Activated CD8-positive, alpha-beta T cell treated with anti-CD3 and anti-CD28 coated beads for 36 hours (primary cell): ENCODE measurements at regions not wholly inside any gene's neighbourhood (a gene's known extent, or its start where the extent isn't known, plus 50 kb on each side); places are given as distances from the start of the nearest gene placed in this dataset.

ENCODE experiments used
- ATAC-seq: fragments of 200-7000 bp; cut with Tn5 transposase; one replicate; pipeline ENCODE4 v1.10.0; 2021; ENCODE audit warnings: mild to moderate bottlenecking, moderate library complexity
- CTCF ChIA-PET: fragments of 350-600 bp; sonication (Branson Sonifier 250); formaldehyde crosslinking; loops from one replicate; lab custom pipeline; 2021; ENCODE audit warnings: antibody characterized with exemption; lab: Charles Lee
- POLR2A ChIA-PET: fragments of 350-600 bp; sonication (Branson Sonifier 250); formaldehyde crosslinking; loops from one replicate; lab custom pipeline; 2021; ENCODE audit warnings: antibody characterized with exemption; lab: Charles Lee
- DNase-seq: peaks from one replicate; pipeline ENCODE4 v3.0.0-alpha.2; 2020
- H3K27ac Mint-ChIP-seq: one replicate; pipeline ENCODE4 v1.8.0; 2021; ENCODE audit warnings: mild to moderate bottlenecking, mixed read lengths
- H3K27me3 Mint-ChIP-seq: one replicate; pipeline ENCODE4 v1.8.0; 2021; ENCODE audit warnings: mixed read lengths
- H3K36me3 Mint-ChIP-seq: one replicate; pipeline ENCODE4 v1.8.0; 2021; ENCODE audit warnings: low read depth, mixed read lengths
- H3K4me1 Mint-ChIP-seq: one replicate; pipeline ENCODE4 v1.8.0; 2021; ENCODE audit warnings: low read depth, mixed read lengths
- H3K4me3 Mint-ChIP-seq: one replicate; pipeline ENCODE4 v1.8.0; 2021; ENCODE audit warnings: mild to moderate bottlenecking, moderate library complexity, mixed read lengths
- H3K9me3 Mint-ChIP-seq: one replicate; pipeline ENCODE4 v1.8.0; 2021; ENCODE audit warnings: mixed read lengths
- intact Hi-C: fragments of 100-400 bp; cut with micrococcal nuclease; formaldehyde crosslinking; loops from one replicate; pipeline ENCODE4 v1.10.0; 2022
- TF ChIP-seq, protein P1 (sequence below): fragments of 200-600 bp; IDR thresholded peaks from one replicate; pipeline ENCODE4 v1.8.0; 2022; ENCODE audit warnings: antibody characterized with exemption, mild to moderate bottlenecking

GRCh38 chr6:81929828-81930227 is 177.3 kb upstream of the TENT5A start:
- no peaks in the 10 kb centered on the region for H3K36me3 Mint-ChIP-seq
- DNase-seq (no peak), ATAC-seq (no peak)
- intact Hi-C loops, result no loop called here
- no peaks in the 10 kb centered on the region for H3K4me1 Mint-ChIP-seq
- TF ChIP-seq, protein P1, sequence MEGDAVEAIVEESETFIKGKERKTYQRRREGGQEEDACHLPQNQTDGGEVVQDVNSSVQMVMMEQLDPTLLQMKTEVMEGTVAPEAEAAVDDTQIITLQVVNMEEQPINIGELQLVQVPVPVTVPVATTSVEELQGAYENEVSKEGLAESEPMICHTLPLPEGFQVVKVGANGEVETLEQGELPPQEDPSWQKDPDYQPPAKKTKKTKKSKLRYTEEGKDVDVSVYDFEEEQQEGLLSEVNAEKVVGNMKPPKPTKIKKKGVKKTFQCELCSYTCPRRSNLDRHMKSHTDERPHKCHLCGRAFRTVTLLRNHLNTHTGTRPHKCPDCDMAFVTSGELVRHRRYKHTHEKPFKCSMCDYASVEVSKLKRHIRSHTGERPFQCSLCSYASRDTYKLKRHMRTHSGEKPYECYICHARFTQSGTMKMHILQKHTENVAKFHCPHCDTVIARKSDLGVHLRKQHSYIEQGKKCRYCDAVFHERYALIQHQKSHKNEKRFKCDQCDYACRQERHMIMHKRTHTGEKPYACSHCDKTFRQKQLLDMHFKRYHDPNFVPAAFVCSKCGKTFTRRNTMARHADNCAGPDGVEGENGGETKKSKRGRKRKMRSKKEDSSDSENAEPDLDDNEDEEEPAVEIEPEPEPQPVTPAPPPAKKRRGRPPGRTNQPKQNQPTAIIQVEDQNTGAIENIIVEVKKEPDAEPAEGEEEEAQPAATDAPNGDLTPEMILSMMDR, result no peak
- POLR2A ChIA-PET, result no interaction called here
- H3K4me3 Mint-ChIP-seq, result no peak overlapping the region
- no peak overlapping the region for H3K27ac Mint-ChIP-seq
- H3K27me3 Mint-ChIP-seq, result no peaks in the 10 kb centered on the region
- H3K9me3 Mint-ChIP-seq, result no peaks in the 10 kb centered on the region
- CTCF ChIA-PET, result no interaction called here

DNA sequence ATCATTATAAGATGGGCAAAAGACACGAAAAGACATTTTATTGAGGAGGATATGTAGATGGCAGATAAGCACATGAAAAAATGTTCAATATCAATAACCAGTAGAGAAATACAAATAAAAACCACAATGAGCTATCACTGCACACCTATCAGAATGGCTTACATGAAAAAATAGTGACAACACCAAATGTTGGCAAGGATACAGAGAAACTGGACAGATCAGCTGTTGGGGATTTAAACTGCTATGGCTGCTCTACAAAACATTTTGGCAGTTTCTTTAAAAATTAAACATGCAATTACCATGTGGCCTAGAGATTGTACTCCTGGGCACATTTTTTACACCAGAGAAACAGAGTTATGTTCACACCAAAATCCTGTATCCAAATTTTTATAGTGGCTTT is 172.7 kb upstream of the TENT5A start:
- ATAC-seq, result no peak
- DNase-seq, result no peak
- POLR2A ChIA-PET, result no interaction called here
- intact Hi-C loops, result no loop called here
- H3K9me3 Mint-ChIP-seq, result no peaks in the 10 kb centered on the region
- H3K4me3 Mint-ChIP-seq, result no peak overlapping the region
- H3K4me1 Mint-ChIP-seq, result no peaks in the 10 kb centered on the region
- H3K36me3 Mint-ChIP-seq, result no peaks in the 10 kb centered on the region
- H3K27ac Mint-ChIP-seq, result no peak overlapping the region
- CTCF ChIA-PET, result no interaction called here
- TF ChIP-seq, protein P1, result no peak
- H3K27me3 Mint-ChIP-seq, result no peaks in the 10 kb centered on the region

DNA sequence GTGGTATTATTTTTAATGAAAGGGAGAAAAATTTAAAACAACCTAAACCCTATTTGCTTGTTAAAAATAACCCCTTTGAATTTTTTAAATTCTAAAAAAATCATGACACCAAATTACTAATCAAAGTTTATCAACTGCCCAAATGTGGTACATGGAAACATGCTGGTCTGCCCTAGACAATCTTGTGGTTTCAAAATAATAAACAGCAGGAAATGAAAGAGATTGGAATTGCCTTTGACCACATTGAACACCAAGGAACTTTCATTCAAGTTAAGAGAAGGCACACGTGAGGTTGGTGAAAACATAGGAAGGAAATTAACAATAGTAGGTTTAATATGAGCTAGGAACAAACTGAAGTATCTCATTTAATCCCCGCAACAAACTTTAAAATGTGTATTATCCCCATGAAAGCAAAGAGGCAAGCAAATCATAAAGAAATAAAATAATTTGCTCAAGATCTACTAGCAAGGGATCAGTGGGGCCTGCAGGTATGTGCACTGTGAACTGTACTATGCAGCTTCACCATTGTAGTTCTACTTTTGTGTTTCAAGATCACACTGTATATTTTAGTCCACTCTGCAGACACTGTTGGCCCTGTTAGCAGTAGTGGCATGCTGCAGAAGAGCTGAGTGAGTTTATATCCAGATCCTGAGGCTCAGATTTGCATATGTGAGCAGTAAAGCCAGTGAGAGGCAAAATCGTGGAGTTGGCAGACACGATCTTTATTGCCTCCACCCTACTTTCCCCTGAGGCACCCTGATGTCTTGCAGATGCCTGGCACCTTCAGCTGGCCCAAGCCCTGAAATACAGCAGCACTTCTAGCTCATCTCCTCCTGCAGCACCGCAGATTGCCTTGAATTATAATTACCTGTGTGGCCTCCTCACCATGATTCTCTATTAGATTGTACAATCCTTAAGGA is 157.8 kb upstream of the TENT5A start:
- DNase-seq (no peak), ATAC-seq (no peak)
- Mint-ChIP-seq H3K27ac (no peak overlapping the region), H3K36me3 (no peaks in the 10 kb centered on the region), H3K4me1 (no peaks in the 10 kb centered on the region), H3K27me3 (no peaks in the 10 kb centered on the region), H3K9me3 (no peaks in the 10 kb centered on the region), H3K4me3 (no peak overlapping the region)
- ChIA-PET CTCF (no interaction called here), POLR2A (interaction anchor here (0.7 kb wide), 1 partner anchor 1681 kb away, joined by 3 read pairs; no protein-coding TSS in a partner anchor)
- TF ChIP-seq, protein P1, result no peak
- intact Hi-C loops, result no loop called here

DNA sequence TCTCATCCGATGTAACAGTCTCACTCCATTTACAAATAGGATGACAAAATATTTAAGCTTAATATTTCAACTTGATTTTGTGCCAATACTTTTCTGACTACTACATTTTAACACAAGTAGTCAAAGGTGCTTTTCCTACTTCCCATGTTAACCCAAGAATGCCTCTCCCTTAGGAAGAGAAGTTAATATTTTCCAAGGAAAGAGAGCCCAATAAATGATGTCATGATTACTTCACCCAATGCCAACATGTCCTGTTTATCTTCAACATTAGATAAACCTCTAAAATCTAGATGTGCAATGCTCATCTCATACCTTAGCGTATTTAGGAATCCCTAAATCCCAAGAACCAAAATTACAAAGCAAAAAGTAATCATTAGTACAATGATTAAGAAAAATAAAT is 156.7 kb upstream of the TENT5A start:
- Mint-ChIP-seq H3K4me1 (no peaks in the 10 kb centered on the region), H3K36me3 (no peaks in the 10 kb centered on the region), H3K9me3 (no peaks in the 10 kb centered on the region), H3K4me3 (no peak overlapping the region), H3K27ac (no peak overlapping the region), H3K27me3 (no peaks in the 10 kb centered on the region)
- ATAC-seq (no peak), DNase-seq (no peak)
- intact Hi-C loops, result no loop called here
- ChIA-PET POLR2A (no interaction called here), CTCF (no interaction called here)
- TF ChIP-seq, protein P1, result no peak

- Mint-ChIP-seq H3K36me3 (no peaks in the 10 kb centered on the region), H3K27ac (no peak overlapping the region), H3K4me1 (no peaks in the 10 kb centered on the region), H3K27me3 (no peaks in the 10 kb centered on the region), H3K4me3 (no peak overlapping the region), H3K9me3 (peaks cover 4% of the 10 kb centered on the region)
- ATAC-seq (no peak), DNase-seq (no peak)
- ChIA-PET CTCF (no interaction called here), POLR2A (no interaction called here)
- intact Hi-C loops, result no loop called here
- TF ChIP-seq, protein P1, result no peak
These were observed 154.3 kb upstream of the TENT5A start for GRCh38 chr6:81906709-81907204.
